Putamen (tissue), 1 donor: ENCODE measurements at regions not wholly inside any gene's neighbourhood (a gene's known extent, or its start where the extent isn't known, plus 50 kb on each side); places are given as distances from the start of the nearest gene placed in this dataset.
"Not testable (repeated sequence)": the region's sequence is repeated elsewhere in the genome, so short reads cannot be mapped to it uniquely, and the experiment has no call there.

Source experiments
- DNase-seq: peaks from one replicate; pipeline ENCODE4 v3.0.0-alpha.2; 2016; ENCODE audit warnings: low spot score

GRCh38 chr11:26839911-26840698, 118.2 kb upstream of the SLC5A12 start:
- no peak for DNase-seq

- no peak for DNase-seq
Observed at GRCh38 chr11:26841818-26842473, 120.1 kb upstream of the SLC5A12 start.

GRCh38 chr11:26842478-26843282, 120.8 kb upstream of the SLC5A12 start:
- DNase-seq: no peak

GRCh38 chr11:26843539-26843938, 121.7 kb upstream of the SLC5A12 start:
- no peak for DNase-seq

GRCh38 chr11:26844963-26845362, 123.1 kb upstream of the SLC5A12 start:
- DNase-seq: no peak

GRCh38 chr11:26846227-26846626, 124.4 kb upstream of the SLC5A12 start:
- DNase-seq: no peak

GRCh38 chr11:26847459-26847858, 125.6 kb upstream of the SLC5A12 start:
- no peak for DNase-seq

GRCh38 chr11:26847977-26848376, 126.1 kb upstream of the SLC5A12 start:
- no peak for DNase-seq

GRCh38 chr11:26849036-26849435, 127.2 kb upstream of the SLC5A12 start:
- DNase-seq: no peak

- DNase-seq: no peak
Observed at GRCh38 chr11:26851291-26851690, 129.4 kb upstream of the SLC5A12 start.

GRCh38 chr11:26851696-26852095, 129.8 kb upstream of the SLC5A12 start:
- DNase-seq: no peak

GRCh38 chr11:26858098-26858497, 135.8 kb upstream of the FIBIN start:
- DNase-seq: no peak

GRCh38 chr11:26859416-26859815, 134.5 kb upstream of the FIBIN start:
- DNase-seq: no peak

- DNase-seq: no peak
Observed at GRCh38 chr11:26860091-26860780, 133.7 kb upstream of the FIBIN start.

GRCh38 chr11:26860895-26861294, 133.0 kb upstream of the FIBIN start:
- no peak for DNase-seq

GRCh38 chr11:26862801-26863200, 131.1 kb upstream of the FIBIN start:
- no peak for DNase-seq

GRCh38 chr11:26865703-26866102, 128.2 kb upstream of the FIBIN start:
- no peak for DNase-seq

- no peak for DNase-seq
Observed at GRCh38 chr11:26867286-26867685, 126.6 kb upstream of the FIBIN start.

- DNase-seq: no peak
Observed at GRCh38 chr11:26878959-26879581, 114.8 kb upstream of the FIBIN start.

- not testable (repeated sequence) for DNase-seq
Observed at GRCh38 chr11:26882363-26882880, 111.5 kb upstream of the FIBIN start.

GRCh38 chr11:26891501-26891900, 102.4 kb upstream of the FIBIN start:
- DNase-seq: no peak
